ENCODE measurements at regions not wholly inside any gene's neighbourhood (a gene's known extent, or its start where the extent isn't known, plus 50 kb on each side); places are given as distances from the start of the nearest gene placed in this dataset.

- TF ChIP-seq, protein P1, sequence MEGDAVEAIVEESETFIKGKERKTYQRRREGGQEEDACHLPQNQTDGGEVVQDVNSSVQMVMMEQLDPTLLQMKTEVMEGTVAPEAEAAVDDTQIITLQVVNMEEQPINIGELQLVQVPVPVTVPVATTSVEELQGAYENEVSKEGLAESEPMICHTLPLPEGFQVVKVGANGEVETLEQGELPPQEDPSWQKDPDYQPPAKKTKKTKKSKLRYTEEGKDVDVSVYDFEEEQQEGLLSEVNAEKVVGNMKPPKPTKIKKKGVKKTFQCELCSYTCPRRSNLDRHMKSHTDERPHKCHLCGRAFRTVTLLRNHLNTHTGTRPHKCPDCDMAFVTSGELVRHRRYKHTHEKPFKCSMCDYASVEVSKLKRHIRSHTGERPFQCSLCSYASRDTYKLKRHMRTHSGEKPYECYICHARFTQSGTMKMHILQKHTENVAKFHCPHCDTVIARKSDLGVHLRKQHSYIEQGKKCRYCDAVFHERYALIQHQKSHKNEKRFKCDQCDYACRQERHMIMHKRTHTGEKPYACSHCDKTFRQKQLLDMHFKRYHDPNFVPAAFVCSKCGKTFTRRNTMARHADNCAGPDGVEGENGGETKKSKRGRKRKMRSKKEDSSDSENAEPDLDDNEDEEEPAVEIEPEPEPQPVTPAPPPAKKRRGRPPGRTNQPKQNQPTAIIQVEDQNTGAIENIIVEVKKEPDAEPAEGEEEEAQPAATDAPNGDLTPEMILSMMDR (IDR thresholded peaks at IDR 0.05; ENCODE audit: low read length): no peak
- TF ChIP-seq EZH2phosphoT487 (IDR thresholded peaks at IDR 0.05; ENCODE audit: low read length) (no peak), EZH2 (optimal IDR thresholded peaks at IDR 0.05; ENCODE audit: low read depth, low read length) (no peak)
These were observed 109.2 kb upstream of the FHIT start for GRCh38 chr3:61360297-61360965.

Measured in MM.1S (cell line).